ENCODE measurements at regions not wholly inside any gene's neighbourhood (a gene's known extent, or its start where the extent isn't known, plus 50 kb on each side); places are given as distances from the start of the nearest gene placed in this dataset.
"Not testable (repeated sequence)": the region's sequence is repeated elsewhere in the genome, so short reads cannot be mapped to it uniquely, and the experiment has no call there.

DNA sequence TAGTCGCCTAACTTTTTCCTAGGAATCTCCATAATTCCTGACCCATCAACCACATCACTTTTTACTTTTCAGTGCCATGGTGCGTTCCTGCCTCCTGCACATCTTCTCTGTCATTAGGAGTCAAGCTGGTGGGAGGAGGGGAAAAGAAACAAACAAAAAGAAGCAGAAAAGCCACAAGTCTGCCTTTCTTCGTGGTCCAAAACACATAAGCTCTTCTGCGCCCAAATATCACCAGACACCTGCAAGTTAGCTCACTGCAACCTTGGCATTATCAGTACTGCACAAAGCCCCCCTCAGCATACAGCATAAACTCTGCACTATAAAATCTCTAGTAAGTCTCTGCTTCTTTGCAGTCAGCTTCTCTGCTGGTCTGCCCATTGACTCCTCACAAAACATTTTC lies 295.3 kb downstream of the HS3ST3B1 start:
- DNase-seq: no peak

- no peak for DNase-seq
These were observed 294.8 kb downstream of the HS3ST3B1 start for GRCh38 chr17:14595656-14596055.

- no peak for DNase-seq
These were observed 293.8 kb downstream of the HS3ST3B1 start for GRCh38 chr17:14594690-14595089.

- DNase-seq: no peak
These were observed 293.1 kb downstream of the HS3ST3B1 start for GRCh38 chr17:14593956-14594355.

GRCh38 chr17:14590459-14591250 lies 289.8 kb downstream of the HS3ST3B1 start:
- no peak for DNase-seq

DNA sequence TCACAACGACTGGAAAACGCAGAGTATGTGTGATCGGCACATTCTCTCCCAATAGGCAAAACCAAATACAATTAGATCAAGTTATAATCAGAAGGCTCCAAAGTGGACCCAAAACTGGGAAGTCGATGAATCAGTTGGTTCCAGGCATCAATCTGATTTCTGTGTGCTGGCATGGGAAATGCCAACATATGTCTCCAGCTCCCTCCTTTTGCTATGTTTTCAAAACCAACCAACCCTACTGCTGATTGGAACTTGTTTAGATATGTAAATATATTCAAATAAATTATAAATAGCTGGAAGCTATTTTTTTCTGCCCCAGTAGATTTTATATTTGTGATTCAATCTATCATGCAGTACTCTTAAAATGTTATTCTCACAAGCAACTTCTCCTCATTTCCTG lies 284.2 kb downstream of the HS3ST3B1 start:
- DNase-seq: no peak

DNA sequence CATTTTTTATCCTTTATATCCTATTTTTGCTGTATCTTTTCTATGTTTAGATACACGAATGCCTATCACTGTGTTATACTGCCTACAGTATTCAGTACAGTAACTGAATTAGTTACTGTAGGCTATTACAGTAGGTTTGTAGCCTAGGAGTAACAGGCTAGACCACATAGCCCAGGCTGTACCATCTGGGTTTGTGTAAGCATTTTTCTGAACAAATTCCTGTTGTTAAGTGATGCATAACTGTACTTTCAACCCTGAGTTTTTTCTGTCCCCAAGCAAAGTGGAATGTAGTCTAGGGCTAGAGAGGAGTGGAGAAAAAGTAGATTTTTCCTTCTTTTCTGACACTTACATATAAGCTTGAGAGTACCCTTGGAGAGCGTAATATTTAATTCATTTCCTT lies 282.1 kb downstream of the HS3ST3B1 start:
- no peak for DNase-seq

- no peak for DNase-seq
These were observed 280.4 kb downstream of the HS3ST3B1 start for GRCh38 chr17:14581186-14581830.

DNA sequence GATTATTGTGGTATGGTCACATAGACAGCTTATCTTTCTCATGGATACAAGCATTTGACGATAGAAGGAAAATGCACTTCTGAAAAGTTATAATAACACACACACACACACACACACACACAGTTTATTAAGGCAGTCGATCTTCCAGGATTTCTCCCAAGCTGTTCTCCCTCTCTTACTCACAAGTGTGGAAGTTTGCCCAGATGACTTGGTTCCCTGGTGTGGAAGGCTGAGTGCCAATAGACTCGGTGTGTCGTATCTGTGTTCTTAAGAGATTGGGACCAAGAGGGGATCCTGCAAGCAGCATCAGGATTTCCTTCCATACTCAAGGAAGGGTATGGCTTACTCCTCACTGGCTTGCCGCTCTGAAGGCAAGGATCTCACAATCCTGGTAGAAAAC lies 279.6 kb downstream of the HS3ST3B1 start:
- DNase-seq: no peak

GRCh38 chr17:14579716-14580115 lies 278.8 kb downstream of the HS3ST3B1 start:
- DNase-seq: no peak

GRCh38 chr17:14575471-14575953 lies 274.6 kb downstream of the HS3ST3B1 start:
- DNase-seq: peak; percentile 19

- not testable (repeated sequence) for DNase-seq
These were observed 259.4 kb downstream of the HS3ST3B1 start for GRCh38 chr17:14560325-14560724.

DNA sequence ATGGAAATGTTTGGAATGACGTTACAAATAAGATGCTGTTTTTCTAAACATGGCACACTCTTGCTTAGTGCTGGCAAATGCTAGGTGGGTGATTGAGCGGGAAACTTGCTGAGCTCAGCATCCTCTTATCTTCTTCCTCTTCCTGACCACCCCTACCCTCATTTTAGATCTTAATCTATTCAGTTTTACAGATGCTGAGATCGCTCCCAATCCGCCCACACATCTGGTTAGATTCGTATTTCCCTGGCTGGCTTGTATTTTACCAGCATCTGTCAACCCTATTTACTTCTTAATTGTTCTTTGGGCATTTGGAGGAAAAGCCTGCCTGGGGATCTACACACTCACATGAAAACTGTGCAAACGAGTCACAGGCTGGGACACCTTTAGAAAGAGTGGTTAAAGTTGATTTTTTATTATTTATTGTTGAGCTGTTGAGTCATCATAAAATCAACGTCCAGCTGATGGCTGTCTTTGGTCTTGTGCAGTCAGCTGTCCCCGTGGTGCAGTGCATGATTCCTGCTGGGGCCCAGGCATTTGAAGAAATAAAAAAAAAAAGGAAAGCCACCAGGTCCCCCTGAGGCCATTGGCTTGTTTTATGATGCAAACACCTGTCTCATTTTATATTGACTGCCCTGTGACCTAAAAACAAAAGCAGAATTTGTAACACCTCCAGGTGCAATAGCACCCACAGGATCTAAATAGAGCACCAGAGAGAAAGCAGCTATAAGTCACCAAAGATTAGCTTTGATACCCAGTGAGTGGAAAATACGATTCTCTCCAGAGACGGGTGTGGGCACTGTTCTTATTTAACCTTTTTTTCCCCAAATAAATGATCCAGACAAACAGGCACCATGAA lies 258.6 kb downstream of the HS3ST3B1 start:
- DNase-seq: no peak

DNA sequence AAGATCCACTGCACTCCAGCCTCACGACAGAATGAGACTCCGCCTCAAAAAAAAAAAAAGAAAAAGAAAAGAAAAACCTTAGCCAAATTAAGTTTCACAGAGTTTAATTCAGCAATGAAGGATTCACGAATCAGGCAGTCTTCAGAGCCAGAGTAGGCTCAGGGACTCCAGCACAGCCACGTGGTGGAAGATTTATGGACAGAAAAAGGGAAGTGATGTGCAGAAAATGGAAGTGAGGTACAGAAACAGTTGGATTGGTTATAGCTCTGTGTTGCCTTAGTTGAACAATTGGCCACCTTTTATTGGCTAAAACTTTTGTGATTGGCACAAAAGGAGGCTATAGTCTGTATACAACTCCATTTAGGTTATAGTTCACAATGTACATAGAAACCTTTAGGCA lies 256.6 kb downstream of the HS3ST3B1 start:
- no peak for DNase-seq

DNA sequence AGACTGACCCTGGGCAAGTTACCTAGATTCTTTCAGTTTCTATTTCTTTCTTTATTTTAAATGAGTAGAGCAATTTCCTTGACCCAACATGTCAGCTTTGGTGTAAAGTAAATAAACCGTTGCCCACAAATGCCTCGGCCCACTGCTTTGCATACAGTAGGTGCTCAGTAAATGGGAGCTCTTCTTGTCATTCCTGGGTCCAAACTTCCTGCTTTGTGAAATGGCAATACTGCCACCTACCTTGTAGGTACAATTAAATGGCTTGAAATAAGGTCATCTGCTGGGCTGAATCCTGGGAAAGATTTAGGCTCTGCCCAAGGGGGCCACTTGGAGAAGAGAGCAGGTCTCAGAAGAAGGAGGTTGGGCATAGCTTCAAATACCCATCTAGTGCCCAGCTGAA lies 253.0 kb downstream of the HS3ST3B1 start:
- DNase-seq: no peak

- no peak for DNase-seq
These were observed 251.4 kb downstream of the HS3ST3B1 start for GRCh38 chr17:14552306-14552705.

DNA sequence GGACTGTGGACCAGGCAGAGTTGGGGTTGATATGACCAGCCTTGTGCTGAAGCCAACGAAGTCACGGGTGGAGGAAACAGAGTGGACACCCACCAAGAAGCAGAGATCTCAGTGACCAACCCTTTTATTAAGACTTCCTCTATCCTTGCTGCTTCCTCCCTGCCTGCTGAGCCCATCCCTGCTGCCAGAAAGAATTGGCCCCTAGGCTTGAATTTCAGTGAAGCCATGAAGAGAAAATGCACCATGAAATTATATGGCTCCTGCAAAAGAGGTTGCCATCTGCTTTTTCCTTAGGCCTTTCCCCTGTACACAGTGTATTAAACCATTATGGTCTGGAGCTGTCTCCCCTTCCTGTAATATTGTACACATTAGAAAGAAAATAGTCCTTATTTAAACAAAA lies 246.7 kb downstream of the HS3ST3B1 start:
- no peak for DNase-seq

DNA sequence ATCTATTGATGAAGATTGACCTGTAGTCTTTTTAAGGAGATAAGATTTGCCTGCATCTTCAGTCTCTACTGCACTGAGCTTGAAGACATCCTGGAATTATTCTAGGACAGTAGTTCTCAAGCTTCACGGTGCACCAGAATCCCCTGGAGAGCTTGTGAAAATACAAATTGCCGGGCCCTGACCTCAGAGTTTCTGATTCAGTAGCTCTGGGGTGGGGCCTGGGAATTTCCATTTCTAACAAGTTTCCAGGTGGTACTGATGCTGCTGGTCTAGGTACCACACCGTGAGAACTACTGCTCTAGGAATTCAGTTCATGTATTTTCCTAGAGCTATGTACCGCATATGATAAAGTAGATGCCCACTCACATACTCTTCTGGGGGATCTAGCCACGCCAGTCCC lies 246.1 kb downstream of the HS3ST3B1 start:
- DNase-seq: no peak

- no peak for DNase-seq
These were observed 244.4 kb downstream of the HS3ST3B1 start for GRCh38 chr17:14545156-14545906.

DNA sequence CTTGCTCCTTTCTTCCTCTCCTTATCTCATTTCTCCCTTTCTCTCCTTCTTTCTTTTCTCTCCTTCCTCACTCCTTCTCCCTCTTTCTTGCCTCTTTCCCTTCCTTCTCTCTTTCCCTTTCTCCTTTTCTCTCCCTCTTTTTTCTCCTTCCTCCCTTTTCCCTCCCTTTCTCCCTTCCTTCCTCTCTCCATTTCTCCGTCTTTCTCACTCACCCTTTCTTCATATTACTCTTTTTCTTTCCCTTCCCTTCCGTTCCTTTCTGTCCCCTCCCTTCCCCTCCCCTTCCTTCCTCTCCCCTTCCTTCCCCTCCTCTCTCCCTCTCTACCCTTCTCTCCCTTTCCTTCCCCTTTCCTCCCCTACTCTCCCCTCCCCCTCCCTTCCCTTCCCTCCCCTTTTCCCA lies 240.8 kb downstream of the HS3ST3B1 start:
- no peak for DNase-seq

- no peak for DNase-seq
These were observed 238.9 kb downstream of the HS3ST3B1 start for GRCh38 chr17:14539801-14540200.

- not testable (repeated sequence) for DNase-seq
These were observed 231.4 kb downstream of the HS3ST3B1 start for GRCh38 chr17:14532242-14532641.

Data from hindlimb muscle (tissue), 1 donor.